RWPE2 (cell line): ENCODE measurements at regions not wholly inside any gene's neighbourhood (a gene's known extent, or its start where the extent isn't known, plus 50 kb on each side); places are given as distances from the start of the nearest gene placed in this dataset.

Experiments
- ATAC-seq: fragments of 200-7000 bp; cut with Tn5 transposase; 3 replicates; pipeline ENCODE4 v1.9.1; 2021; ENCODE audit warnings: low read depth
- DNase-seq: peaks from one replicate; pipeline ENCODE4 v3.0.0-alpha.2; 2020; ENCODE audit warnings: low spot score
- H3K27ac ChIP-seq: fragments of 450-650 bp; 2 replicates; pipeline ENCODE4 v1.5.1; 2017; ENCODE audit warnings: mild to moderate bottlenecking; ENCODE audit not compliant: poor library complexity, severe bottlenecking
- H3K27me3 ChIP-seq: fragments of 250-450 bp; sonication (Bioruptor Pico); 2 replicates; pipeline ENCODE4 v1.5.1; 2021; ENCODE audit warnings: mild to moderate bottlenecking, moderate library complexity; ENCODE audit not compliant: insufficient read depth, poor library complexity, severe bottlenecking
- H3K36me3 ChIP-seq: fragments of 250-450 bp; sonication (Bioruptor Pico); 2 replicates; pipeline ENCODE4 v1.5.1; 2020; ENCODE audit warnings: low read depth, mild to moderate bottlenecking, moderate library complexity
- H3K4me1 ChIP-seq: fragments of 250-450 bp; sonication (Bioruptor Pico); 2 replicates; pipeline ENCODE4 v1.5.1; 2021; ENCODE audit warnings: mild to moderate bottlenecking, moderate library complexity; ENCODE audit not compliant: insufficient read depth, poor library complexity, severe bottlenecking
- H3K4me3 ChIP-seq: fragments of 250-450 bp; sonication (Bioruptor Pico); 2 replicates; pipeline ENCODE4 v1.5.1; 2021; ENCODE audit warnings: mild to moderate bottlenecking, moderate library complexity; ENCODE audit not compliant: severe bottlenecking
- H3K9me3 ChIP-seq: fragments of 250-450 bp; sonication (Bioruptor Pico); 2 replicates; pipeline ENCODE4 v1.5.1; 2021; ENCODE audit warnings: mild to moderate bottlenecking, moderate library complexity; ENCODE audit not compliant: severe bottlenecking
- CTCF ChIP-seq: fragments of 450-650 bp; IDR thresholded peaks from one replicate; pipeline ENCODE4 v1.5.1; 2017; ENCODE audit warnings: mild to moderate bottlenecking, moderate library complexity; ENCODE audit not compliant: poor library complexity, severe bottlenecking

DNA sequence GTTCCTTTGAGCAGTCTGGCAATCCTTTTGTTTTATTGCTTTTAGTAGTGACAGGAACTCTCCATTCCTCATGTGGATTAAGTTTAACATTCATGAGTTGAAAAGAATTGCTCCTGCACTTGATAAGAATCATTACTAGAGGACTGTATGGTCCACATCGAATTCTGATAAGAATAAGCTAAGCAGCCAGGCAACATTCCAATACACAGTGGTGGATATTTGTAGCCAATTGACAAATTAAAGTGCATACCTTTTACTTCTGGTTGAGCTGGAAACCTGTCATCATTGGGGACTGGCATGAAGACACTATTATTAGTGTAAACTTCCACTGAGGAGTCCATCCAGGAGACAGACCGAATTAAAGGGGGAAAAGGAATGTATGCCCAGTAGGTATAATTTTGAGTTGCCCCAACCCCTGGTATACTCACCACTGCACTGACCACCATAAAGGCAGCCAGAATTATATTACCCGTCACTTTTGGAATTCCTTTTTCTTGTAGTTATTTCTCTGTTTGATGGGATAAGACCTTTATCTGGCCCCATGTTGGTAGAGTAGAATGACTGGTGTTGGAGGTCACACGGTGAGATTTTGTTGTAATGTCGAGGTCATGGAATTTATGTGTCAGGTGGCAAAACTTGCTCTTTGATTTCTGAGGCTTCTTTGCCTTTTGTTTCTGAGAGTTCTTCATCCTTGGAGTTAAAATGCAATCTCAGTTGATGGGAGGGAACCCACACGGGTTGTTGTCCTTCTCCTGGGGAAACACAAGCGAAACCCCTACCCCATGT, 72.1 kb upstream of the ARL4D start:
- no peak for TF ChIP-seq CTCF

GRCh38 chr17:43324205-43324893, 74.4 kb upstream of the ARL4D start:
- Histone ChIP-seq H3K9me3 (no peaks in the 10 kb centered on the region), H3K4me1 (peaks cover 15% of the 10 kb centered on the region), H3K36me3 (no peaks in the 10 kb centered on the region), H3K27me3 (no peaks in the 10 kb centered on the region), H3K4me3 (no peak overlapping the region), H3K27ac (no peak overlapping the region)
- no peak for TF ChIP-seq CTCF
- no peak for ATAC-seq
- no peak for DNase-seq

More for the DNA sequence above, 72.1 kb upstream of the ARL4D start:
- Histone ChIP-seq H3K9me3 (no peaks in the 10 kb centered on the region), H3K36me3 (no peaks in the 10 kb centered on the region), H3K4me3 (no peak overlapping the region), H3K27ac (no peak overlapping the region), H3K4me1 (peaks cover 15% of the 10 kb centered on the region), H3K27me3 (no peaks in the 10 kb centered on the region)
- ATAC-seq (no peak), DNase-seq (no peak)

DNA sequence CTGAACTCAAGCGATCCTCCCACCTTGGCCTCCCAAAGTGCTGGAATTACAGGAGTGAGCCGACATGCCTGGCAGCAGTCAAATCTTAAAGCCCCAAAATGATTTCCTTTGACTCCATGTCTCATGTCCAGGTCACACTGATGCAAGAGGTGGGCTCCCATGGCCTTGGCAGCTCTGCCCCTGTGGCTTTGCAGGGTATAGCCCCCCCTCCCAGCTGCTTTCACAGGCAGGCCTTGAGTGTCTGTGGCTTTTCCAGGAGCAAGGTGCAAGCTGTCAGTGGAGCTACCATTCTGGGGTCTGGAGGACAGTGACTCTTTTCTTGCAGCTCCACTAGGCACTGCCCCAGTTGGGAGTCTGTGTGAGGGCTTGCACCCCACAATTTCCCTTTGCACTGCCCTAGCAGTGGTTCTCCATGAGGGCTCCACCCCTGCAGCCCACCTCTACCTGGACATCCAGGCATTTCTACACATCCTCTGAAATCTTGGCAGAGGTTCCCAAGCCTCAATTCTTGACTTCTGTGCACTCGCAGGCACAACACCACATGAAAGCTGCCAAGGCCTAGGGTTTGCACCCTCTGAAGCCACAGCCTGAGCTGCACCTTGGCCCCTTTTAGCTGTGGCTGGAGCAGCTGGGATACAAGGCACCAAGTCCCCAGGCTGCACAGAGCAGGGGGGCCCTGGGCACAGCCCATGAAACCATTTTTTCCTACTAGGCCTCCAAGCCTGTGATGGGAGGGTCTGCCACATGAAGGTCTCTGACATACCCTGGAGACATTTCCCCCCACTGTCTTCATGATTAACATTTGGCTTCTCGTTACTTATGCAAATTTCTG, 79.3 kb upstream of the ARL4D start:
- DNase-seq: no peak
- no peaks in the 10 kb centered on the region for H3K36me3 ChIP-seq
- no peaks in the 10 kb centered on the region for H3K4me1 ChIP-seq
- H3K27me3 ChIP-seq: no peaks in the 10 kb centered on the region
- ATAC-seq: no peak
- H3K9me3 ChIP-seq: no peaks in the 10 kb centered on the region
- no peak for TF ChIP-seq CTCF
- H3K4me3 ChIP-seq: no peak overlapping the region
- no peak overlapping the region for H3K27ac ChIP-seq

DNA sequence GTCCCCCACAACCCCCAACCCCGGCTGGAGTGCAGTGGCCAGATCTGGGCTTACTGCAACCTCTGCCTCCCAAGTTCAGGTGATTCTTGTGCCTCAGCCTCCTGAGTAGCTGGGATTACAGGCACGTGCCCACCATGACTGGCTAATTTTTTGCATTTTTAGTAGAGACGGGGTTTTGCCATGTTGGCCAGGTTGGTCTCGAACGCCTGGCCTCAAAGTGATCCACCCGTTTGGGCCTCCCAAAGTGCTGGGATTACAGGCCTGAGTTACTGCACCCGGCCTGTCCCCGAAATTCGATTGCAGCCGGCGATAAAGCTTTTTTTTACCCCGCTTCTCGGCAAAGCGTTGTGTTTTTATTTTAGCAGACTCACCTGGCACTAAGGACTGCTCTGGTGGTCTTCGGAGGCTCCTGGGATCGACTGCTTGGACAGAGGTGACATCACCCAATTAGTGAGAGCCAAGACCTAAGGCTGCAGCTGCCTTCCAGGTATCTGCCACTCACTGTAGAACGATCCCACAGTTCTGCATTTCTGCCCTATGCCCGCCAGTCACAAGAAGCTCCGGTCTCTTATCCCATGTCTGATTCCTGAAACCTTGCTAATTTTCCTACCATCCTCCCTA, 82.2 kb upstream of the ARL4D start:
- no peaks in the 10 kb centered on the region for H3K9me3 ChIP-seq
- H3K36me3 ChIP-seq: no peaks in the 10 kb centered on the region
- H3K27me3 ChIP-seq: no peaks in the 10 kb centered on the region
- H3K27ac ChIP-seq: no peak overlapping the region
- DNase-seq (no peak), ATAC-seq (no peak)
- H3K4me3 ChIP-seq: no peak overlapping the region
- no peaks in the 10 kb centered on the region for H3K4me1 ChIP-seq
- TF ChIP-seq CTCF: no peak
